PC-9 (cell line): ENCODE measurements at regions not wholly inside any gene's neighbourhood (a gene's known extent, or its start where the extent isn't known, plus 50 kb on each side); places are given as distances from the start of the nearest gene placed in this dataset.

Experiments used
- BruUV-seq: library from RNA; stranded (reverse); fragments of 400-500 nt; replicated peaks from 2 replicates; lab custom pipeline; 2021; lab: Mats Ljungman, UMichigan
- CTCF ChIA-PET: fragments of 300-600 bp; sonication (Branson Sonifier 250); formaldehyde crosslinking; loops from one replicate; lab custom pipeline; 2022; ENCODE audit warnings: antibody characterized with exemption; lab: Charles Lee
- POLR2A ChIA-PET: fragments of 300-600 bp; sonication (Branson Sonifier 250); formaldehyde crosslinking; loops from one replicate; lab custom pipeline; 2022; ENCODE audit warnings: antibody characterized with exemption; ENCODE audit not compliant: unreplicated experiment; lab: Charles Lee
- DNase-seq, 2 experiments: peaks; one replicate each; pipeline versions ENCODE4 v3.0.0 to v3.0.0-alpha.2; 2015 to 2022; ENCODE audit warnings: mixed read lengths in 1 of 2
- H2AFZ ChIP-seq: fragments of 200-600 bp; sonication (generic); 2 replicates; pipeline ENCODE4 v1.8.1; 2017; ENCODE audit warnings: antibody characterized with exemption
- H3F3A ChIP-seq: fragments of 200-600 bp; sonication (generic); 2 replicates; pipeline ENCODE4 v1.8.1; 2017; ENCODE audit warnings: antibody characterized with exemption, mild to moderate bottlenecking, low read depth; ENCODE audit not compliant: insufficient read depth
- H3K27ac ChIP-seq: fragments of 200-600 bp; sonication (generic); 2 replicates; pipeline ENCODE4 v1.6.1; 2016; ENCODE audit warnings: mixed run types
- H3K27me3 ChIP-seq: fragments of 200-600 bp; sonication (generic); 2 replicates; pipeline ENCODE4 v1.6.1; 2016; ENCODE audit warnings: low read depth, mixed run types; ENCODE audit not compliant: insufficient read depth
- H3K36me3 ChIP-seq: fragments of 200-600 bp; sonication (generic); 2 replicates; pipeline ENCODE4 v1.6.1; 2016; ENCODE audit warnings: low read depth, mixed run types
- H3K4me1 ChIP-seq: fragments of 200-600 bp; sonication (generic); replicated peaks from 2 replicates; pipeline ENCODE4 v1.6.1; 2016; ENCODE audit warnings: mixed run types; ENCODE audit not compliant: insufficient read depth
- H3K4me2 ChIP-seq: fragments of 200-600 bp; sonication (generic); 2 replicates; pipeline ENCODE4 v1.6.1; 2017; ENCODE audit warnings: mixed run types
- H3K4me3 ChIP-seq: fragments of 200-600 bp; sonication (generic); 2 replicates; pipeline ENCODE4 v1.6.1; 2016; ENCODE audit warnings: mixed run types
- H3K79me2 ChIP-seq: fragments of 200-600 bp; sonication (generic); 2 replicates; pipeline ENCODE4 v1.6.1; 2017; ENCODE audit warnings: low read depth, mixed run types
- H3K9me2 ChIP-seq: fragments of 200-600 bp; sonication (generic); 2 replicates; pipeline ENCODE4 v1.8.1; 2017; ENCODE audit warnings: mild to moderate bottlenecking; ENCODE audit not compliant: insufficient read depth
- H3K9me3 ChIP-seq: fragments of 200-600 bp; sonication (generic); 2 replicates; pipeline ENCODE4 v1.8.1; 2016; ENCODE audit warnings: low read depth; ENCODE audit not compliant: insufficient read depth
- H4K20me1 ChIP-seq: fragments of 200-600 bp; sonication (generic); 2 replicates; pipeline ENCODE4 v1.8.1; 2017; ENCODE audit not compliant: insufficient read depth
- CTCF ChIP-seq: fragments of 200-600 bp; sonication (generic); conservative IDR thresholded peaks from 2 replicates; pipeline ENCODE4 v1.6.1; 2017; ENCODE audit warnings: mixed run types, antibody characterized with exemption, mild to moderate bottlenecking, moderate library complexity
- EZH2 ChIP-seq: fragments of 200-600 bp; sonication (generic); IDR thresholded peaks from 2 replicates; pipeline ENCODE4 v1.8.0; 2017; ENCODE audit warnings: antibody characterized with exemption, low read depth
- intact Hi-C: fragments of 100-400 bp; cut with micrococcal nuclease; formaldehyde crosslinking; loops from one replicate; pipeline ENCODE4 v1.10.0; 2022; ENCODE audit not compliant: unreplicated experiment

DNA sequence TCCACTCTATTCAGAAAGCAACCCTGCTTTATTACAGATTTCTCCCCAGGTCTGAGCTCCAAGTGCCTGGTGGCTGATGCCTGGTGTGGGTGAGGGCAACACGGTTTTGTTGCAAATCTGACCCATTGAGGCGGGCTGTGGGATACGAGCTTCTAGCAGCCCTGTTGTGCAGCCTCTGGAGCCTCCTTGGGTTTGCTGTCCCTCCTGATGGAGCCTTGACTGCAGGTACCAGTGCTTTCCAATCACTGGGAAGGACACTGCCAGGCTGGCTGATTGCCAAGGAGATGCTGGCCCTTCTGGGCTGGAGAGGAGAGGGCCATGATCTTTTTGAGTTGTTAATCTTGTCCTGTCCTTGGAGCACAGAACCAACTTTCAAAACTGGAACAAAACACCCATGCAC, 151.0 kb upstream of the RGMA start:
- ChIA-PET CTCF (no interaction called here), POLR2A (no interaction called here)
- DNase-seq: no peak
- no peak overlapping the region for H2AFZ ChIP-seq
- no peaks in the 10 kb centered on the region for H3K9me3 ChIP-seq
- H3K9me2 ChIP-seq: no peaks in the 10 kb centered on the region
- H3K4me2 ChIP-seq: no peak overlapping the region
- H3K36me3 ChIP-seq: no peaks in the 10 kb centered on the region
- intact Hi-C loops: no loop called here
- no peak overlapping the region for H3K27ac ChIP-seq
- TF ChIP-seq CTCF (no peak), EZH2 (no peak)
- no peaks in the 10 kb centered on the region for H3K4me1 ChIP-seq
- BruUV-seq: no TSS peak
- no peaks in the 10 kb centered on the region for H3F3A ChIP-seq
- no peak overlapping the region for H3K4me3 ChIP-seq
- H3K27me3 ChIP-seq: peaks cover 63% of the 10 kb centered on the region
- no peaks in the 10 kb centered on the region for H4K20me1 ChIP-seq
- H3K79me2 ChIP-seq: no peaks in the 10 kb centered on the region

DNA sequence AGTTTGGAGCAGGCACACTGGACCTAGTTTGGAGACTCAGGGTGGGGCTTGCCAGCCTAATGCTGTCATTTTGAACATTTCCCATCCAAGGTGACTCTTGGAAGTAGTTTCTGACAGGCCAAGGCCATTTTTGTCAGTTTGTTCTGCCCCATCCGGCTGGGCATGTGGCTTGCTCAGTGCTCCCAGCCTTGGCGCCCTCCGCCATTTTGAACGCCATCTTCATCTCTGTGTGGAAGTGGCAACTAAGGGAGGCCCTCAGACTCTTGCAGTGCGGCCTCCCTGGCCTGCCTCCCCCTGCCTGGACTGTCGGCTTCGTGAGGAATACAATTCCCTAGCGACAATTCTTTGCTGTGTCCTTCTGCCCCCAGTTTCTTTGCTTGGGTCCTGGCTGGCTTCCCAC, 150.6 kb upstream of the RGMA start:
- no TSS peak for BruUV-seq
- Histone ChIP-seq H3K4me1 (no peaks in the 10 kb centered on the region), H3K79me2 (no peaks in the 10 kb centered on the region), H4K20me1 (no peaks in the 10 kb centered on the region), H2AFZ (no peak overlapping the region), H3K9me3 (no peaks in the 10 kb centered on the region), H3K4me3 (no peak overlapping the region), H3K27ac (no peak overlapping the region), H3K4me2 (no peak overlapping the region), H3K9me2 (no peaks in the 10 kb centered on the region), H3F3A (no peaks in the 10 kb centered on the region), H3K36me3 (no peaks in the 10 kb centered on the region), H3K27me3 (peaks cover 63% of the 10 kb centered on the region)
- no peak for TF ChIP-seq CTCF
- TF ChIP-seq EZH2: no peak
- CTCF ChIA-PET: no interaction called here
- no peak for DNase-seq
- POLR2A ChIA-PET: no interaction called here
- intact Hi-C loops: no loop called here

DNA sequence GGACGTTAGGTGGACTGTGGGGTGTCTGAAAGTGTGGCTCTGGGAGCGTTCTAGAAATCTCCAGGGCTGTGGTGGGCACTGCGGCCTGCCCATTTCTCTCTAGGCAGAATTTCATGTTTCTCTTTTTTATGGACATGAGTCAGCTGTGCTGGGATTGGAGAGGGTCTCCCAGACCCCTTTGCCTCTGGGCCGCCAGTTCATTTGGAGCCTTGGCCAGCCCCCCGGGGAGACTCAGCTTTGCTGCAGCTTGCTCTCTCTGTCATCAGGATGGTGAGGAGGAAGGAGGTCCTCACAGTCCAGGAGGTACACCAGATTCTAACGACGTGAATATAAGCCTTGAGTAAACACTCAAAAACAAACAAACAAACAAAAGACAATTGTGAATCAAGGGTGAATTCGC, 149.6 kb upstream of the RGMA start:
- H3K36me3 ChIP-seq: no peaks in the 10 kb centered on the region
- no TSS peak for BruUV-seq
- H3K27ac ChIP-seq: no peak overlapping the region
- ChIA-PET POLR2A (no interaction called here), CTCF (no interaction called here)
- H3K4me1 ChIP-seq: no peaks in the 10 kb centered on the region
- intact Hi-C loops: no loop called here
- no peak overlapping the region for H3K4me3 ChIP-seq
- TF ChIP-seq EZH2: no peak
- no peak for TF ChIP-seq CTCF
- H3K9me3 ChIP-seq: no peaks in the 10 kb centered on the region
- no peaks in the 10 kb centered on the region for H3K79me2 ChIP-seq
- H3K9me2 ChIP-seq: no peaks in the 10 kb centered on the region
- H3F3A ChIP-seq: no peaks in the 10 kb centered on the region
- H3K27me3 ChIP-seq: peaks cover 64% of the 10 kb centered on the region
- H3K4me2 ChIP-seq: no peak overlapping the region
- no peaks in the 10 kb centered on the region for H4K20me1 ChIP-seq
- DNase-seq: no peak
- no peak overlapping the region for H2AFZ ChIP-seq
